Fibroblast of villous mesenchyme (primary cell): ENCODE measurements at regions not wholly inside any gene's neighbourhood (a gene's known extent, or its start where the extent isn't known, plus 50 kb on each side); places are given as distances from the start of the nearest gene placed in this dataset.
"Not testable (repeated sequence)": the region's sequence is repeated elsewhere in the genome, so short reads cannot be mapped to it uniquely, and the experiment has no call there.

Experiments
- DNase-seq: peaks from one replicate; pipeline ENCODE4 v3.0.0-alpha.2; 2010; ENCODE audit warnings: low read depth
- H3K4me3 ChIP-seq: 2 replicates; pipeline ENCODE4 v1.5.1; 2011; ENCODE audit warnings: low read depth, mild to moderate bottlenecking, low read length
- TF ChIP-seq, protein P1 (sequence below): IDR thresholded peaks from 2 replicates; pipeline ENCODE4 v1.5.1; 2012; ENCODE audit warnings: low read depth, mild to moderate bottlenecking, low read length; ENCODE audit not compliant: insufficient read depth

GRCh38 chr7:1301054-1301881 lies 68.6 kb downstream of the UNCX start:
- no peak for DNase-seq
- no peak overlapping the region for H3K4me3 ChIP-seq
- TF ChIP-seq, protein P1, sequence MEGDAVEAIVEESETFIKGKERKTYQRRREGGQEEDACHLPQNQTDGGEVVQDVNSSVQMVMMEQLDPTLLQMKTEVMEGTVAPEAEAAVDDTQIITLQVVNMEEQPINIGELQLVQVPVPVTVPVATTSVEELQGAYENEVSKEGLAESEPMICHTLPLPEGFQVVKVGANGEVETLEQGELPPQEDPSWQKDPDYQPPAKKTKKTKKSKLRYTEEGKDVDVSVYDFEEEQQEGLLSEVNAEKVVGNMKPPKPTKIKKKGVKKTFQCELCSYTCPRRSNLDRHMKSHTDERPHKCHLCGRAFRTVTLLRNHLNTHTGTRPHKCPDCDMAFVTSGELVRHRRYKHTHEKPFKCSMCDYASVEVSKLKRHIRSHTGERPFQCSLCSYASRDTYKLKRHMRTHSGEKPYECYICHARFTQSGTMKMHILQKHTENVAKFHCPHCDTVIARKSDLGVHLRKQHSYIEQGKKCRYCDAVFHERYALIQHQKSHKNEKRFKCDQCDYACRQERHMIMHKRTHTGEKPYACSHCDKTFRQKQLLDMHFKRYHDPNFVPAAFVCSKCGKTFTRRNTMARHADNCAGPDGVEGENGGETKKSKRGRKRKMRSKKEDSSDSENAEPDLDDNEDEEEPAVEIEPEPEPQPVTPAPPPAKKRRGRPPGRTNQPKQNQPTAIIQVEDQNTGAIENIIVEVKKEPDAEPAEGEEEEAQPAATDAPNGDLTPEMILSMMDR, result no peak

GRCh38 chr7:1301882-1302251 lies 69.2 kb downstream of the UNCX start:
- no peak for DNase-seq
- TF ChIP-seq, protein P1, result no peak
- no peak overlapping the region for H3K4me3 ChIP-seq

DNA sequence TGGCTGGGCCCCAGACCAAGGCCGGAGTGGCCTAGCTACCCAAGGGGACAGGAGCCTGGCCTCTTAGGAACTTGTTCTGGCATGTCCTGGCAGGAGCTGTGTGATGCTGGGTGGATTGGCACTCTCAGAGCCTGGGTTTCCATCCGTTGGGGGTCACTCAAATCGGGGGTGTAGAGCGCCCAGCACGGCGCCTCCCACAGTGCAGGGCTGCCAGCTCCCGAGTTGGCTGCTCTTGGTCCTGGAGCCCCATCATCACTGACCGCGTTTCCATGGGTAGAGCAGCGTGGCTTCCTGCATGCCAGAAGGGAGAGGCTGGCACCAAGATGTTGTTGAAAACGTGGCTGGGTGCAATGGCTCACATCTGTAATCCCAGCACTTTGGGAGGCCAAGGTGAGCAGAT lies 70.3 kb downstream of the UNCX start:
- no peak for DNase-seq
- TF ChIP-seq, protein P1, result no peak
- H3K4me3 ChIP-seq, result no peak overlapping the region

GRCh38 chr7:1304011-1304410 lies 71.3 kb downstream of the UNCX start:
- DNase-seq, H3K4me3 ChIP-seq: not testable (repeated sequence)

GRCh38 chr7:1305873-1306272 lies 73.2 kb downstream of the UNCX start:
- no peak for DNase-seq
- TF ChIP-seq, protein P1, result no peak

GRCh38 chr7:1307828-1308227 lies 75.2 kb downstream of the UNCX start:
- no peak for DNase-seq
- TF ChIP-seq, protein P1, result no peak
- H3K4me3 ChIP-seq, result no peak overlapping the region

More at GRCh38 chr7:1305873-1306272, 73.2 kb downstream of the UNCX start:
- no peak overlapping the region for H3K4me3 ChIP-seq

- TF ChIP-seq, protein P1, result no peak
- no peak for DNase-seq
- H3K4me3 ChIP-seq, result no peak overlapping the region
Measured at GRCh38 chr7:1309290-1309689, 76.6 kb downstream of the UNCX start.
